Activated T-helper 1 cell treated with anti-CD3 and anti-CD28 coated beads, Interleukin-12 subunit alpha, Interleukin-12 subunit beta, Interleukin-2, Interleukin-4 antibody, amounts not matched to agents 30 ng/mL and 10 ng/mL and 1 ng/mL, durations not matched to agents 14 hours and 24 hours and 36 hours (primary cell): ENCODE measurements at regions not wholly inside any gene's neighbourhood (a gene's known extent, or its start where the extent isn't known, plus 50 kb on each side); places are given as distances from the start of the nearest gene placed in this dataset.

Experiments
- DNase-seq: peaks from one replicate; pipeline ENCODE4 v3.0.0; 2021; ENCODE audit warnings: low spot score
- H3K27ac Mint-ChIP-seq: one replicate; pipeline ENCODE4 v1.8.0; 2021; ENCODE audit warnings: mild to moderate bottlenecking, mixed read lengths
- H3K27me3 Mint-ChIP-seq: one replicate; pipeline ENCODE4 v1.8.0; 2022; ENCODE audit warnings: mild to moderate bottlenecking, moderate library complexity, mixed read lengths; ENCODE audit not compliant: insufficient read depth
- H3K36me3 Mint-ChIP-seq: one replicate; pipeline ENCODE4 v1.8.0; 2021; ENCODE audit warnings: low read depth, mixed read lengths
- H3K4me1 Mint-ChIP-seq: one replicate; pipeline ENCODE4 v1.8.0; 2021; ENCODE audit warnings: low read depth, mixed read lengths
- H3K4me3 Mint-ChIP-seq: one replicate; pipeline ENCODE4 v1.8.0; 2021; ENCODE audit warnings: mild to moderate bottlenecking, moderate library complexity, mixed read lengths
- H3K9me3 Mint-ChIP-seq: one replicate; pipeline ENCODE4 v1.8.0; 2021; ENCODE audit warnings: mixed read lengths
- intact Hi-C: fragments of 100-400 bp; cut with micrococcal nuclease; formaldehyde crosslinking; loops from one replicate; pipeline ENCODE4 v1.15.1; 2024

DNA sequence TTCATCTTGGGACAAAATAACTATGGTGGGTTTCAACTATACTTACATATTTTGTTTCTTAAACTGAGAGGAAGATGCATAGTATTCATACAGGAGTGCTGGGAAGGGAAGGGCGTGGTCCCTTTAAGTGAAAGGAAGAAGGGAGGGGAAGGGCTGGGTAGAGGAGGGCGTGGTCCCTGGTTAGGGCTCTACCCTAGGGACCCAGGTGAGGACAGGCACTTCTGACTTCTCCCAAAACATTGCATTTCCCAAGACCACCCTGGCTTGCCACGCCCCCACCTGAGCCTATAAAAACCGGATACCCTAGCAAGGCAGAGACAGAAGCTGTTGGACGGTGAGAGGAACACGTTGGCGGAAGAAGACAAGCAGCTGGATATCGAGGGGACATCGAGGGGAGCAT lies 157.6 kb upstream of the PLXNA4 start:
- H3K27me3 Mint-ChIP-seq: peaks cover 4% of the 10 kb centered on the region
- H3K27ac Mint-ChIP-seq: no peak overlapping the region
- no peak overlapping the region for H3K4me3 Mint-ChIP-seq
- H3K9me3 Mint-ChIP-seq: no peaks in the 10 kb centered on the region
- intact Hi-C loops: no loop called here
- DNase-seq: no peak
- no peaks in the 10 kb centered on the region for H3K4me1 Mint-ChIP-seq
- no peaks in the 10 kb centered on the region for H3K36me3 Mint-ChIP-seq

DNA sequence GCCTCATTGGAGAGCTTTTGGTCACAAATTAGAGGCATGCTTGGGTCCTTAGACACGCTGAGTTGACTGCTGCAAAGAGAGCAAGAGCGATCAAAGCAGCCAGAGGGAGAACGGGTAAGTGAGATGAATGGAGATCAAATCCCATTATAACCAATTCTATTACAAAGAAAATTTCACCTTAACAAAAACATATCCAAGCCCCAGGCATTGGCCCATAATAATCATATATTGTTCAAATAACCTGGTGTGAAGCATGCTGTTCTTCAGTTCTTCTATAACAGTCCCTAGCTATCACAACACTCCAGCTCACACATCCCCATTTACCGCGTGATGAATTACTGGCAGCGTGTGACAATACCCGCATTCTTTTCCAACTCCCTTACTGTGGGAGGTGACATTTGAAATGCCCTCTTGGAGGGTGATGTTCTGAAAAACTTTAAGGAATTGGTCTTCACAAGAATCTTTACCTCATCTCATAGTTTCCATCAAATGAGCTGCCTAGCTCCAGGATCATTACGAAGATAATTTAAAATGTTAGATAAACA lies 156.1 kb upstream of the PLXNA4 start:
- Mint-ChIP-seq H3K4me1 (no peaks in the 10 kb centered on the region), H3K27ac (no peak overlapping the region), H3K4me3 (no peak overlapping the region), H3K27me3 (peaks cover 3% of the 10 kb centered on the region), H3K9me3 (no peaks in the 10 kb centered on the region), H3K36me3 (no peaks in the 10 kb centered on the region)
- intact Hi-C loops: no loop called here
- no peak for DNase-seq

DNA sequence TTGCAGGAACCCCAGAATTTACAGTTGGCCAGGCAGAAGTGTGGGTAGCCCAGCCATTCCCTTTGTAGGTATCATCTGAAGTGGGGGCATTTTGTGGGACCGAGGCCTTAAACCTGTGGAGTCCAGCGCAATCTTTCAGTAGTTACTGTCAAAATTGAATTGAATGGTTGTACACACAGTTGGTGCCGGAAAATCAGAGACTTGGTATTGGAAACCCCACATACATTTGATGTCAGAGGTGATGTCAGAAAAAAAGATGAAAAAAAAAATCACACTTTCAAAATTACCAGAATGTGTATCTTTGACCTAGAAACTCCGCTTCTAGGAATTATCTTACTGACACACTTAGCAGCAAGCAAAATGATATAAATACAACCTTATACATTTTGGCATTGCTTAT lies 153.8 kb upstream of the PLXNA4 start:
- H3K9me3 Mint-ChIP-seq: no peaks in the 10 kb centered on the region
- H3K4me3 Mint-ChIP-seq: no peak overlapping the region
- no peaks in the 10 kb centered on the region for H3K36me3 Mint-ChIP-seq
- no peaks in the 10 kb centered on the region for H3K27me3 Mint-ChIP-seq
- no peak for DNase-seq
- intact Hi-C loops: no loop called here
- H3K4me1 Mint-ChIP-seq: no peaks in the 10 kb centered on the region
- no peak overlapping the region for H3K27ac Mint-ChIP-seq

DNA sequence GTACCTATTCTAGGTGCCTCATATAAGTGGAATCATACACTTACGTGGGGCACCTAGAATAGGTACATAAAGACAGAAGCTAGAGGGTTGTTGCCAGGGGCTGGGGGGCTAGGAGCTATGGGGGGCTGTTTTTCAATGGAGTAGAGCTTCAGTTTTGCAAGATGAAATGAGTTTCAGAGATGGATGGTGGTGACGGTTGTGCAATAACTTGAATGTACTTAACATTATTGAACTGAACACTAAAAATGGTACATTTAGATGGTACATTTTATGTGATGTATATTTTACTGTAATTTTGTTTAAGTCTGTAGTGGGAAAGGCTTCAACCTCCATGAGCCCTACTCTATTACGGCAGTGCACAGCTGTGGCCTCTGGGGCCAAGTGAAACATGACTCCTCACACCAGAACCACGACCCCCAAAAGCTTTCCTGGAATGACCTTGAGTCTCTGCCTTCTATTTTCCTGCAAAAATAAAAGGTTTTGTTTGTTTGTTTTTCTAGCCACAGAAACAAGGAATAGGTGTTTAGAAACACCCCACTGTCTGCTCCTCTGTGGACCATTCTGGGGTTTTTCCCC lies 147.3 kb upstream of the PLXNA4 start:
- peaks cover 3% of the 10 kb centered on the region for H3K36me3 Mint-ChIP-seq
- no peak for DNase-seq
- intact Hi-C loops: no loop called here
- no peak overlapping the region for H3K4me3 Mint-ChIP-seq
- no peak overlapping the region for H3K27ac Mint-ChIP-seq
- peaks cover 12% of the 10 kb centered on the region for H3K27me3 Mint-ChIP-seq
- no peaks in the 10 kb centered on the region for H3K4me1 Mint-ChIP-seq
- H3K9me3 Mint-ChIP-seq: peaks cover 18% of the 10 kb centered on the region

DNA sequence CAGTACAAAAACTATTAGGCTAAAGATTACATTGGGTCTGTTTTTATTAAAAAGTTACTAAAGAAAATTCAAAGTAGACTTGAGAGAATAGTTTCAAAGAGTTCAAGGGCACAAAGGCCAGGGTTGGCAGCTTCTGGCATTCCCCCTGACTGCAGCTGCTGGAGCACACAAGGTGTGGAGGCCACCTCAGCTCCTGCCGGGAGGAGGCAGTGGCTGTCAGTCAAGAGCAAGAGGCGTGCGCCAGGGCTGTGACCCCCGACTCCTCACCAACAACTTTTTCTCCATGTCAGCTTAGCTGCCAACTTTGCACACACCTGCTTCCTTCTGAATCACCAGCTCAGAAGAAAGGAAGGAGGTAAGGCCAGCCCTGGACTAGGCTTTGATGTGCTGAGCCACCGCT lies 144.6 kb upstream of the PLXNA4 start:
- Mint-ChIP-seq H3K4me3 (no peak overlapping the region), H3K36me3 (peaks cover 3% of the 10 kb centered on the region), H3K4me1 (no peaks in the 10 kb centered on the region), H3K9me3 (peaks cover 21% of the 10 kb centered on the region), H3K27me3 (peaks cover 12% of the 10 kb centered on the region), H3K27ac (no peak overlapping the region)
- intact Hi-C loops: no loop called here
- no peak for DNase-seq

DNA sequence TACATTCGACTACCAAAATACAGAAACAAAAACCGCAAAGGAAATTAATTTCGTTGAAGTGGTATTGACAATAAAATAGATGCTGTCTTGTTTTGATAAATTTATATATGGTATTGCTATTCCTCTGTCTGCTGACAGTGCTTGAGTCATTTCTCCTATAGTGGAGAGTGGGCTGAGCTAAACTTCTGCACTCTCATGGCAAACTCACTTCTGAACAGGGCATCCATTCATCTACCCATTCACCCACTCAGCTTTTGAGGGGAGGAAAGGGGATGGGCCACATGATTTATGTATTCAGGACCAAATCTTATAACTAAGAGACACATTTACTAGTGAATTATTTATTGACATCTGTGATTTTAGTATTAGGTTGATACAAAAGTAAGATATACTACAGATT lies 137.6 kb upstream of the PLXNA4 start:
- DNase-seq: no peak
- intact Hi-C loops: loop anchor here (10.0 kb wide), 1 partner anchor 721 kb away; no protein-coding TSS in a partner anchor
- H3K27ac Mint-ChIP-seq: no peak overlapping the region
- H3K9me3 Mint-ChIP-seq: peaks cover 6% of the 10 kb centered on the region
- no peaks in the 10 kb centered on the region for H3K27me3 Mint-ChIP-seq
- no peak overlapping the region for H3K4me3 Mint-ChIP-seq
- no peaks in the 10 kb centered on the region for H3K4me1 Mint-ChIP-seq
- H3K36me3 Mint-ChIP-seq: no peaks in the 10 kb centered on the region

DNA sequence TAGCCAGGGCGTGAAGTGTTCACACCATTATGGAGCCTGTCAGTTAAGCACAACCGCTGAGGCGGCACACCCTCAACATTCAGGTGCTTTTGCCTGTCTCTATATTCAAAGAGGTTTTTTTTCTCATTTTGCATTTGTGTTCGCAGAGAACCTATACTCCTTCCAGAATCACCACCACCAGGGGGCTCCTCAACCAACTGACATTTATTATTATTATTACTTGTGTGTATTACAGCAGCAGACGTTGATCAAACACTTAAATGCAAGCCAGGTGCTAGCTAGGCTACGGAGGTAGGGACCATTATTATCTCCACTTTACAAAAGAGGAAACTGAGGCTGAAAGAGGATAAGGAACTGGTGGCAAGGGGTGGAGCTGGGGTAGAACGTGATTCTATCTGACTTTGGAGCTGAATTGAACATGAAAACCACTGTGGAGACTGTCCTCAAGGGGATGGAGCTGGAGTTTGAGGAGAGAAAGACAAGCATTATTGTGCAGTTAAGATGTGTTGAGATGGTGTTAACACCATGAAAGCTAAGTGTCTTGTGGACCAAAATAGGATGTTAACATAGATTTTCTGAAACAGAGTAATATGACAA lies 133.8 kb upstream of the PLXNA4 start:
- no peak overlapping the region for H3K27ac Mint-ChIP-seq
- H3K4me3 Mint-ChIP-seq: no peak overlapping the region
- H3K4me1 Mint-ChIP-seq: no peaks in the 10 kb centered on the region
- no peaks in the 10 kb centered on the region for H3K27me3 Mint-ChIP-seq
- no peaks in the 10 kb centered on the region for H3K36me3 Mint-ChIP-seq
- DNase-seq: no peak
- intact Hi-C loops: loop anchor here (10.0 kb wide), 1 partner anchor 725 kb away; no protein-coding TSS in a partner anchor
- H3K9me3 Mint-ChIP-seq: no peaks in the 10 kb centered on the region

DNA sequence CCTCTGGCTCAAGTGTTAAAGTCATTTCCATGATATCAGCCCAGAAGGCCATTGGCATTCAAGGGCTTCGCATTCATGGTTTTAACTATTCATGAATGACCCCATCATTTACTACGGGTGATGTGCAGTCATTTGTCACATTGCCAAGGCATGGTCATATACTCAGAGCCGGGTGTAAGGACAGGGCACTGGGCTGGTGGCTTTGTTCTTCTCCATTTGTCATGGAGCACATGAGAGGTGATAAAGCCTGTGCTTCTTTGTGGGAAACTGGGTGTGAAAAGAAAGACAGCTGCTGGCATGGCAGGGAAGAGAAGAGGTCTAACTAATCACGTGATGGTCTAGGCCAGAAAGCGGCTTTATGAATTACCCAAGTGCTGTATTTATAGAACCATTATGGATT lies 132.2 kb upstream of the PLXNA4 start:
- intact Hi-C loops: no loop called here
- Mint-ChIP-seq H3K4me1 (no peaks in the 10 kb centered on the region), H3K36me3 (no peaks in the 10 kb centered on the region), H3K27ac (no peak overlapping the region), H3K27me3 (no peaks in the 10 kb centered on the region), H3K9me3 (no peaks in the 10 kb centered on the region), H3K4me3 (no peak overlapping the region)
- no peak for DNase-seq

DNA sequence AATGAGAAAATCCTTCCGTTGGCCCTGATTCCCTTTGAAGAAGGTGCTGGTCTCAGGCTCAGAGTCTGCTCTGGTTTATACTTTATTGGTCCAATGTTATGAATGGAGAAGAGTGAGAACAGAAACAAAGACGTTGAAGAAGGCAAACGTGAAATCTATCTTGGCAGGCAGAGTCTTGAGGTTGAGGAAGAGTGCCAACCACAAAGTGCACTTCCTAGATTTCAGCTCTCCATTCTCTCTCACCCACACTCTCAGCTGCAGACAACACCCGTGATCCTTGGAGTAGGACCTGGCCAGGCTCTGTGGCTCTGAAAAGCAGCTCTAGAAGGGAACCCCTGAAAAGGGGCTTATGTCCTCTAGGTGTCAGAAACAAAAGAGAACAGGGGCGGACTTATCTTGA lies 128.9 kb upstream of the PLXNA4 start:
- no peak overlapping the region for H3K4me3 Mint-ChIP-seq
- H3K27me3 Mint-ChIP-seq: no peaks in the 10 kb centered on the region
- intact Hi-C loops: no loop called here
- H3K27ac Mint-ChIP-seq: no peak overlapping the region
- H3K4me1 Mint-ChIP-seq: no peaks in the 10 kb centered on the region
- H3K36me3 Mint-ChIP-seq: no peaks in the 10 kb centered on the region
- DNase-seq: no peak
- H3K9me3 Mint-ChIP-seq: peaks cover 5% of the 10 kb centered on the region

DNA sequence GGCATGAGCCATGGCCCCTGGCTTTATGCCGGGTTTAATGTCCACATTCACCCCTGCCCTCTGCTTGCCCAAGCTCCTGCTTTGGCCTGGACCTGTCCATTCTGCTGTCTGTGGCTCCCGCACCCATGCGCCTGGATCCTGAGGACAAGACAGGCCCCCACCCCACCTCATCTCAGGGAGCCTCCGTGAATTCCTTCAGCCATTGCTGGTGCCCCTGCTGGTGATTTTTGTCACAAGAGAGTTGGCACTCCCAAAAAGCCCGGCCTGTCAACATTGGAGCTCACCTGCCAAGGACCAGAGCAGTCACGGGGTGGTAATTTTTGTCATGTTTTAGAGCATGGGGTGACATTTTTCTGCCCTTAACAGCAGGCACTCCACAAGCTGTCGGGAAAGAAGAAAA lies 127.5 kb upstream of the PLXNA4 start:
- peaks cover 5% of the 10 kb centered on the region for H3K9me3 Mint-ChIP-seq
- intact Hi-C loops: no loop called here
- no peaks in the 10 kb centered on the region for H3K4me1 Mint-ChIP-seq
- H3K27ac Mint-ChIP-seq: no peak overlapping the region
- H3K36me3 Mint-ChIP-seq: no peaks in the 10 kb centered on the region
- H3K27me3 Mint-ChIP-seq: no peaks in the 10 kb centered on the region
- DNase-seq: no peak
- H3K4me3 Mint-ChIP-seq: no peak overlapping the region

DNA sequence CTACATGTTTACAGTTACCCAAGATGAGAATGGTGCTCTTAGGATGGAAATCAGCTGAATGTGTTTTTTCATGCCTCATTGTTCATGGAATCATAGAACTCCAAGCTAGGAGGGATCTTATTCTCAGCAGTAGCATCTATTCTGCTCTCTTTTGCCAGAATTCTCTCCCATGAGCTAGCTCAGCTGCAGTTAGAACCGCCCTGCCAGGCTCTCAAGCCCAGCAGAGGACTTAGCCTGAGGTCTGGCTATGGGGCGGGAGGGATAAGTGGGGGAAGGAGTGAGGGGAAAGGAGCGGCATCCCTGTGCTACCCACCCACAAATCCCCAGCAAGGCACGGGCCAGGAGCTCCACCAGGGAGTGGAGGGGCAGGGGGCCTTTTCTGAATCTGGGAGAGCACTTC lies 120.7 kb upstream of the PLXNA4 start:
- Mint-ChIP-seq H3K36me3 (no peaks in the 10 kb centered on the region), H3K9me3 (peaks cover 5% of the 10 kb centered on the region), H3K4me1 (peaks cover 9% of the 10 kb centered on the region), H3K4me3 (no peak overlapping the region), H3K27ac (no peak overlapping the region), H3K27me3 (peaks cover 3% of the 10 kb centered on the region)
- no peak for DNase-seq
- intact Hi-C loops: no loop called here

DNA sequence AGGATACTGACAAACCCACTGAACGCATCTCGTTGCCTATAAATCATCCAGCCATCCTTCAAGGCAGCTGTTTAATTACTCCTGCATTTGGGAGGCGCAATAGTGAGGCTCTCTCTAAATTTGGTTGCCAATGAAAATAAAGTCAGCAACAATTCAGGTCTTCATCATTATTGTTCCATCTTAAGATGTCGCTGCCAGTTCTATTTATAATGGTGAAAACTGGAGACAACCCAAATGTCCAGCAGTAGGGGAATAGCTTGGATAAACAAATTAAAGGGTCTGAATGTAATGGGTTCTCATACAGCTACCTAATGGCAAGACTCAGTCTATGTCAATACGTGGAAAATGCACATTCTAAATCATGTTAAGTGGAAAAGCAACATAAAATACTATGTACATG lies 120.1 kb upstream of the PLXNA4 start:
- Mint-ChIP-seq H3K27me3 (peaks cover 3% of the 10 kb centered on the region), H3K27ac (no peak overlapping the region), H3K4me1 (peaks cover 9% of the 10 kb centered on the region), H3K4me3 (no peak overlapping the region), H3K9me3 (no peaks in the 10 kb centered on the region), H3K36me3 (no peaks in the 10 kb centered on the region)
- no peak for DNase-seq
- intact Hi-C loops: no loop called here

DNA sequence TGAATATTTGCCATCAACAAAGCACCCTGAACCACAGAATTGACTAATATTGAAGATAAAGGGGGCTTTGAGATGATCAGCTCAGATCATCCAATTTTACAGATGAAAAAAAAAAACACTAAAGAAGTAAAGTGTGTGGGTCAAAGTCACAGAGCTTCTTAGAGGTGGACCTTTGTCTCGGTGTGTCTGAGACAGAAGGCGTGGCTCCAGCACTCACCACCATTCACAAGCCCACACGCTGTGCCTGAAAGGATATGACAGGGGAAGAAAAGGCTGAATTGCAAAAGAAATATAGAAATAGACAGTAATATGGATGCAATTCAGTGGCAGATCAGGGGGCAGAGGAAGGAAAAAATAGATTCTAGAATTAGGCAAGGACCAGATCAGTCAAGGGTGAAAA lies 114.9 kb upstream of the PLXNA4 start:
- H3K9me3 Mint-ChIP-seq: no peaks in the 10 kb centered on the region
- no peak overlapping the region for H3K4me3 Mint-ChIP-seq
- intact Hi-C loops: no loop called here
- H3K27ac Mint-ChIP-seq: no peak overlapping the region
- DNase-seq: no peak
- H3K36me3 Mint-ChIP-seq: no peaks in the 10 kb centered on the region
- peaks cover 7% of the 10 kb centered on the region for H3K27me3 Mint-ChIP-seq
- no peaks in the 10 kb centered on the region for H3K4me1 Mint-ChIP-seq

DNA sequence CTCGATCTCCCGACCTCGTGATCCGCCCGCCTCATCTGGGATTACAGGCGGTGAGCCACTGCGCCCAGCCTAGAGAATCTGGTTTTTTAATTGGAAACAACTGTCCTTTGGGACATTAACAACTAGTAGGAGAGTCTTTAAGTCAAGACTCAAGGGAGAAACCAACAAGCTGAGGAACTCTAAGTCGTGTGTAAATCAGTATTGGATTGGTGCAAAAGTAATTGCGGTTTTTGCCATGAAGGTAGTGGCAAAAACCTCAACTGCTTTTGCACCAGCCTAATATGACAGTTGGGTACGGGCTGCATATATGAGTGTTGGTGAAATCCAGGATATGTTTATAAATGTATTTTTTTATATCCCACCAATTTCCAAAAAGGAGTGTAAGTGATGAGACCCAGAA lies 113.9 kb upstream of the PLXNA4 start:
- DNase-seq: no peak
- H3K27ac Mint-ChIP-seq: no peak overlapping the region
- H3K36me3 Mint-ChIP-seq: no peaks in the 10 kb centered on the region
- no peaks in the 10 kb centered on the region for H3K4me1 Mint-ChIP-seq
- H3K9me3 Mint-ChIP-seq: no peaks in the 10 kb centered on the region
- H3K27me3 Mint-ChIP-seq: peaks cover 7% of the 10 kb centered on the region
- intact Hi-C loops: no loop called here
- H3K4me3 Mint-ChIP-seq: no peak overlapping the region
